HG02623 (cell line): ENCODE measurements at regions not wholly inside any gene's neighbourhood (a gene's known extent, or its start where the extent isn't known, plus 50 kb on each side); places are given as distances from the start of the nearest gene placed in this dataset.

Experiments
- ATAC-seq: cut with Tn5 transposase; IDR thresholded peaks from one replicate; pipeline ENCODE4 v1.9.1; 2021; ENCODE audit warnings: moderate library complexity; ENCODE audit not compliant: unreplicated experiment

- no peak for ATAC-seq
These were observed 154.7 kb downstream of the FAM114A2 start for GRCh38 chr5:153883854-153884611.

DNA sequence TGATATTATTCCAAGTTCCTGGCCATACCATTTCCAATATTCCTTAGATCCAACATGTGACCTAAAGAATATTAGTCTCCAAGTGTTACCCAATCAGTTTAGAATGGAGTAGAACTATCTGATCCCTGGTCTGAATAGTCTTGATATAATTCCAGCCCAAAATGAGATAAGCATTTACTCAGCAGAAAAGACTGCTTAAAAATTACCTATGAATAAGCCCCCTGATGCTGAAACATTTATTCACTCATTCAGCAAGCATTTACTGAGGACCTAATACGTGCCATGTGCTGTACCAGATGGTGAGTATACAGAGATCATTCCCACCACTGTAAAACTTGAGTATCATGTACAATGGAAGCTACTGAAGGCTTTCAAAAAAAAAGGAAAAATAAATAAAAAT, 157.0 kb downstream of the FAM114A2 start:
- ATAC-seq: no peak

DNA sequence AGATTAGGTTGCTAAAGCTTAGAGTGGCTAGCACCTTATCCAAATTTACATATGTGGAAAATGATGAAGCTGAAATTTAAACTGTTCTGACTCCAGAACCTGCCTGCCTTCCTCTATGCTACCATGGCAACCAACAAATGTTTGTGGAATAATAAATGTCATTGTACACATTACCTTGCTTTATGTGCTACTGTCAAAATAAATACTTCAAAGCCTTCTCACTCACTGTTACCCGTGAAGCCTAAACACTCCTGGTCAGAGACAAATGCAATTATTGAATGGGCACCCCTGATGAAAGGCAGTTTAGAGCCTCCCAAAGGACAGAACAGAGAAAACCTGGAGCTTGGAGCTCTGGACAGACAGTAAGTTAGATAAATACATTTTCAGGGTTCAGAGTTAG, 158.6 kb downstream of the FAM114A2 start:
- no peak for ATAC-seq

- ATAC-seq: no peak
These were observed 159.1 kb downstream of the FAM114A2 start for GRCh38 chr5:153879596-153879995.

DNA sequence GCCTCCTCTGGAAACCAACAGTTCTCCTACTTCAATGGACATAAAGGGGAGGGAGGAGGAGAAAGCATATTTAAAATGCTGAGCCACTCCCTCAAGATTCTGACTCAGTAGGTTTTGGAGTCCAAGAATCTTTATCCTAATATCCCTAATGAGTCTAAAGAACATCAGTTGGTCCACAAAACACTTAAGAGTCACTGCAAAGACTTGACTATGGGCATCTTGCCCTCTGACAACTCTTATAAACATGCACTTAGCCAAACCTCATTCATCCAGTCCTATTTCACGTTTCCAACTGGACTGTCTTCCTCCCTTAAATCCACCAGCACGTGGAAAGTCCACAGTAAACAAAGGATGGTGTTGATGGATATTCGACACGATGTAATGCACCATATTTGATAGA, 172.5 kb downstream of the FAM114A2 start:
- ATAC-seq: no peak

- no peak for ATAC-seq
These were observed 173.7 kb downstream of the FAM114A2 start for GRCh38 chr5:153865016-153865415.

GRCh38 chr5:153863951-153864350, 174.8 kb downstream of the FAM114A2 start:
- ATAC-seq: no peak
